Body of pancreas (tissue), 4 donors: ENCODE measurements at regions not wholly inside any gene's neighbourhood (a gene's known extent, or its start where the extent isn't known, plus 50 kb on each side); places are given as distances from the start of the nearest gene placed in this dataset.

ENCODE experiments used
- POLR2A ChIP-seq, 3 donors: fragments of 450-650 bp; IDR thresholded peaks; one replicate each; pipeline ENCODE4 v1.6.1; 2016; ENCODE audit warnings: antibody characterized with exemption in 3 of 3, mild to moderate bottlenecking in 2 of 3
- TF ChIP-seq, protein P1 (sequence below), 7 experiments: fragments of 450-650 bp in 4 of 7; fragments of 200-600 bp in 3 of 7; sonication (generic) in 3 of 7; IDR thresholded peaks; one replicate each; pipeline ENCODE4 v1.5.1; 2016 to 2019; ENCODE audit warnings: antibody characterized with exemption in 7 of 7

DNA sequence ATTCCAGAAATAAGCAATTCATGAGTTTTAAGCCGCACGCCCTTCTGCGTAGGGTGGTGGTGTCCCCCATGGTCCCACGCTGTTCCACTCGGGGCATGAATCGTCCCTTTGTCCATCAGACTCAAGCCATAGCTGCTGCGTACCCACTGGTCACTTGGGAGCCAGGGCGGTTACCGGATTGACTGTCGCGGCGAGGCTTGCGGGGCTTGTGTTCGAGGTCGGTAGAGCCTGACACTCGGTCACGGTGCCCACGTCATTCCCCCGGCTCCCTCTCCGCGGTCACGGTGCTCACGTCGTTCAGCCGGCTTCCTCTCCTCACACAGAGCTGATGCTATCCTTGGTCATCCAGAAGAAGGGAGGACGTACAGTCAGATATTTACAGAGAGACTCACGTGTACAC is 1227.0 kb downstream of the BRD1 start:
- TF ChIP-seq, protein P1, sequence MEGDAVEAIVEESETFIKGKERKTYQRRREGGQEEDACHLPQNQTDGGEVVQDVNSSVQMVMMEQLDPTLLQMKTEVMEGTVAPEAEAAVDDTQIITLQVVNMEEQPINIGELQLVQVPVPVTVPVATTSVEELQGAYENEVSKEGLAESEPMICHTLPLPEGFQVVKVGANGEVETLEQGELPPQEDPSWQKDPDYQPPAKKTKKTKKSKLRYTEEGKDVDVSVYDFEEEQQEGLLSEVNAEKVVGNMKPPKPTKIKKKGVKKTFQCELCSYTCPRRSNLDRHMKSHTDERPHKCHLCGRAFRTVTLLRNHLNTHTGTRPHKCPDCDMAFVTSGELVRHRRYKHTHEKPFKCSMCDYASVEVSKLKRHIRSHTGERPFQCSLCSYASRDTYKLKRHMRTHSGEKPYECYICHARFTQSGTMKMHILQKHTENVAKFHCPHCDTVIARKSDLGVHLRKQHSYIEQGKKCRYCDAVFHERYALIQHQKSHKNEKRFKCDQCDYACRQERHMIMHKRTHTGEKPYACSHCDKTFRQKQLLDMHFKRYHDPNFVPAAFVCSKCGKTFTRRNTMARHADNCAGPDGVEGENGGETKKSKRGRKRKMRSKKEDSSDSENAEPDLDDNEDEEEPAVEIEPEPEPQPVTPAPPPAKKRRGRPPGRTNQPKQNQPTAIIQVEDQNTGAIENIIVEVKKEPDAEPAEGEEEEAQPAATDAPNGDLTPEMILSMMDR (IDR thresholded peaks at IDR 0.05) = no peak
- TF ChIP-seq POLR2A (IDR thresholded peaks at IDR 0.05) = no peak
